ENCODE measurements at regions not wholly inside any gene's neighbourhood (a gene's known extent, or its start where the extent isn't known, plus 50 kb on each side); places are given as distances from the start of the nearest gene placed in this dataset.

- DNase-seq, result no peak
Measured at GRCh38 chr9:81387360-81388106, 301.8 kb downstream of the TLE1 start.

GRCh38 chr9:81384911-81385310 lies 304.4 kb downstream of the TLE1 start:
- DNase-seq, result no peak

GRCh38 chr9:81382281-81382680 lies 307.1 kb downstream of the TLE1 start:
- no peak for DNase-seq

- DNase-seq, result no peak
Measured at GRCh38 chr9:81381694-81382093, 307.7 kb downstream of the TLE1 start.

GRCh38 chr9:81380504-81381359 lies 308.6 kb downstream of the TLE1 start:
- no peak for DNase-seq

GRCh38 chr9:81379655-81380054 lies 309.7 kb downstream of the TLE1 start:
- no peak for DNase-seq

- DNase-seq, result no peak
Measured at GRCh38 chr9:81377921-81378320, 311.4 kb downstream of the TLE1 start.

- no peak for DNase-seq
Measured at GRCh38 chr9:81377320-81377719, 312.0 kb downstream of the TLE1 start.

- DNase-seq, result no peak
Measured at GRCh38 chr9:81375187-81376100, 313.9 kb downstream of the TLE1 start.

- DNase-seq, result no peak
Measured at GRCh38 chr9:81374459-81375186, 314.7 kb downstream of the TLE1 start.

- no peak for DNase-seq
Measured at GRCh38 chr9:81373294-81373693, 316.1 kb downstream of the TLE1 start.

- DNase-seq, result no peak
Measured at GRCh38 chr9:81372628-81373191, 316.6 kb downstream of the TLE1 start.

- DNase-seq, result no peak
Measured at GRCh38 chr9:81371824-81372223, 317.5 kb downstream of the TLE1 start.

- DNase-seq, result no peak
Measured at GRCh38 chr9:81370650-81371049, 318.7 kb downstream of the TLE1 start.

- no peak for DNase-seq
Measured at GRCh38 chr9:81370096-81370495, 319.3 kb downstream of the TLE1 start.

GRCh38 chr9:81369121-81369520 lies 320.2 kb downstream of the TLE1 start:
- no peak for DNase-seq

- DNase-seq, result no peak
Measured at GRCh38 chr9:81363916-81364480, 325.3 kb downstream of the TLE1 start.

GRCh38 chr9:81361296-81361695 lies 328.1 kb downstream of the TLE1 start:
- DNase-seq, result no peak

- DNase-seq, result no peak
Measured at GRCh38 chr9:81351166-81351565, 338.2 kb downstream of the TLE1 start.

- DNase-seq, result no peak
Measured at GRCh38 chr9:81344366-81344765, 345.0 kb downstream of the TLE1 start.

GRCh38 chr9:81335879-81336421 lies 353.4 kb downstream of the TLE1 start:
- no peak for DNase-seq
